HepG2 (cell line): ENCODE measurements at regions not wholly inside any gene's neighbourhood (a gene's known extent, or its start where the extent isn't known, plus 50 kb on each side); places are given as distances from the start of the nearest gene placed in this dataset.

Source experiments
- ATAC-seq: fragments of 200-7000 bp; cut with Tn5 transposase; 3 replicates; pipeline ENCODE4 v1.9.1; 2020; ENCODE audit warnings: mild to moderate bottlenecking, moderate library complexity
- BruUV-seq: library from RNA; stranded (reverse); fragments of 400-500 nt; replicated peaks from 2 replicates; lab custom pipeline; 2021; lab: Mats Ljungman, UMichigan
- CTCF ChIA-PET: fragments of 300-600 bp; formaldehyde crosslinking; extraction: SDS; loops from one replicate; lab custom pipeline; 2021; ENCODE audit warnings: low total read pairs, inconsistent platforms, low intra/inter-chr PET ratio; lab: Yijun Ruan, JAX
- POLR2A ChIA-PET: fragments of 350-600 bp; sonication (Branson Sonifier 250); formaldehyde crosslinking; loops from one replicate; lab custom pipeline; 2020; ENCODE audit warnings: antibody characterized with exemption, inconsistent platforms; lab: Yijun Ruan, JAX
- DNase-seq: peaks from one replicate; pipeline ENCODE4 v3.0.0-alpha.2; 2015; ENCODE audit warnings: low spot score
- FAIRE-seq: peaks from 3 replicates; lab custom pipeline; 2011; peaks lifted over from hg19 to GRCh38; lab: Jason Lieb, UNC
- H2AFZ ChIP-seq: one replicate; pipeline ENCODE4 v1.6.1; 2011; ENCODE audit warnings: low read length, inconsistent platforms
- H3K27ac ChIP-seq: fragments of 300-600 bp; 3 replicates; pipeline ENCODE4 v1.8.0; 2011; ENCODE audit warnings: mixed run types, mild to moderate bottlenecking, mixed read lengths, low read length, inconsistent platforms; ENCODE audit not compliant: insufficient read depth; ENCODE audit errors: extremely low read length
- H3K27me3 ChIP-seq, 2 experiments: fragments of 200-600 bp in 1 of 2; 2 replicates in 1 of 2; 3 replicates in 1 of 2; pipeline versions ENCODE4 v1.6.0 to v1.8.0; 2011; ENCODE audit warnings: low read length in 2 of 2, mild to moderate bottlenecking in 2 of 2, moderate library complexity in 2 of 2, inconsistent platforms in 1 of 2; ENCODE audit not compliant: insufficient read depth in 2 of 2, control insufficient read depth in 1 of 2
- H3K36me3 ChIP-seq, 2 experiments: fragments of 200-600 bp in 1 of 2; replicated peaks in 1 of 2; 2 replicates in 1 of 2; 3 replicates in 1 of 2; pipeline versions ENCODE4 v1.5.1 to v1.8.0; 2011; ENCODE audit warnings: low read length in 2 of 2, inconsistent platforms in 1 of 2; ENCODE audit not compliant: insufficient read depth in 2 of 2, control insufficient read depth in 1 of 2
- H3K4me1 ChIP-seq: 2 replicates; pipeline ENCODE4 v1.5.1; 2012; ENCODE audit warnings: low read length, inconsistent platforms; ENCODE audit not compliant: insufficient read depth
- H3K4me2 ChIP-seq: 2 replicates; pipeline ENCODE4 v1.6.0; 2011; ENCODE audit warnings: low read depth, low read length, inconsistent platforms
- H3K4me3 ChIP-seq, 3 experiments: fragments of 200-600 bp in 1 of 3; sonication (generic), shearing (Covaris generic) in 1 of 3; replicated peaks in 1 of 3; 2 replicates each; pipeline ENCODE4 v1.5.1; 2011 to 2016; ENCODE audit warnings: low read length in 3 of 3, inconsistent platforms in 2 of 3, low read depth in 2 of 3, mild to moderate bottlenecking in 2 of 3, control low read depth in 1 of 3, mixed read lengths in 1 of 3; ENCODE audit not compliant: insufficient read depth in 1 of 3
- H3K79me2 ChIP-seq: one replicate; pipeline ENCODE4 v1.6.1; 2011; ENCODE audit warnings: low read length, inconsistent platforms; ENCODE audit not compliant: insufficient read depth
- H3K9ac ChIP-seq: 2 replicates; pipeline ENCODE4 v1.6.0; 2011; ENCODE audit warnings: mild to moderate bottlenecking, low read depth, low read length, inconsistent platforms; ENCODE audit not compliant: insufficient read depth
- H3K9me3 ChIP-seq: 2 replicates; pipeline ENCODE4 v1.5.1; 2012; ENCODE audit warnings: mild to moderate bottlenecking, low read length
- H4K20me1 ChIP-seq: 2 replicates; pipeline ENCODE4 v1.6.0; 2011; ENCODE audit warnings: inconsistent platforms, mild to moderate bottlenecking, low read length, moderate library complexity; ENCODE audit not compliant: insufficient read depth
- FOXK2 ChIP-seq: fragments of 450-650 bp; IDR thresholded peaks from 2 replicates; pipeline ENCODE4 v1.6.1; 2016
- ISL2 ChIP-seq: sonication (generic); formaldehyde crosslinking; IDR thresholded peaks from 2 replicates; pipeline ENCODE4 v1.5.0; 2020; ENCODE audit warnings: missing genetic modification reagents
- PAXIP1 ChIP-seq: sonication (generic); formaldehyde crosslinking; conservative IDR thresholded peaks from 2 replicates; pipeline ENCODE4 v1.4.0; 2020; ENCODE audit warnings: mild to moderate bottlenecking, missing genetic modification reagents, moderate library complexity
- TBP ChIP-seq: sonication (generic); formaldehyde crosslinking; IDR thresholded peaks from 2 replicates; pipeline ENCODE4 v1.5.0; 2020; ENCODE audit warnings: missing genetic modification reagents
- ZNF256 ChIP-seq: sonication (generic); formaldehyde crosslinking; conservative IDR thresholded peaks from 2 replicates; pipeline ENCODE4 v1.4.0; 2020; ENCODE audit warnings: missing genetic modification reagents
- ZNF546 ChIP-seq: sonication (generic); formaldehyde crosslinking; conservative IDR thresholded peaks from 2 replicates; pipeline ENCODE4 v1.8.1; 2023; ENCODE audit warnings: mild to moderate bottlenecking, missing genetic modification reagents
- ZNF572 ChIP-seq: sonication (generic); formaldehyde crosslinking; IDR thresholded peaks from 2 replicates; pipeline ENCODE4 v1.5.1; 2020; ENCODE audit warnings: mild to moderate bottlenecking, missing genetic modification reagents
- WGBS: methylation state at CpG from one replicate; pipeline ENCODE4 v1.1.6; 2017; ENCODE audit warnings: low lambda C conversion rate; 5-methylcytosine and 5-hydroxymethylcytosine counted together
- in situ Hi-C: cut with HindIII; loops from 2 replicates; pipeline ENCODE4 v1.10.0; 2017; ENCODE audit warnings: low pct_unique_long_range_greater_than_20kb; ENCODE audit not compliant: extremely low pct_ligation_motif_present
- intact Hi-C: fragments of 100-400 bp; cut with micrococcal nuclease; formaldehyde crosslinking; loops from one replicate; pipeline ENCODE4 v1.10.0; 2022; ENCODE audit not compliant: unreplicated experiment
- TF ChIP-seq, protein P1 (sequence below): sonication (generic); formaldehyde crosslinking; IDR thresholded peaks from 2 replicates; pipeline ENCODE4 v1.4.0; 2020; ENCODE audit warnings: missing genetic modification reagents

DNA sequence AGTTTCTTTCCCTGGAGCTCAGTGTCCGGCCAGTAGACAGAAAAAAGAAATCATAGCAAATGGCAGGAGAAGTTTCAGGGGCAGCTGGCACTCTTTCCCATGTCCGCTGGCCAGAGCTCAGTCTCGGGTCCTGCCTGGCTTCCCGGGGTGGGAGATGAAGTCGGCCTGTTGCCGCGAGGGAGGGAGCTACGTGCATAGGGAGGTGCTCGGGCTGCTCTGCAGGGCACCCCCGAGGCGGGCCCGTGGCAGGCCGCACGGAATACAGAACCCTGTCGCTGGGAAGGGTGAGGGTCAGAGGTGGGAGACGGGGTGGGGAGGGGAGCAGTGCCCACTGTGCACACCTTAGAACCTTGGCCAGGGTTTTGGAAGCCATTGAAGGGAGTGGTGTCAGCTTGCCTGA is 78.3 kb upstream of the FOXF1 start:
- H2AFZ ChIP-seq: no peak overlapping the region
- H3K36me3 ChIP-seq: no peaks in the 10 kb centered on the region
- no peaks in the 10 kb centered on the region for H3K9me3 ChIP-seq
- no peaks in the 10 kb centered on the region for H3K4me1 ChIP-seq
- FAIRE-seq (no peak), ATAC-seq (no peak; the same call in 2 of the 3 replicates), DNase-seq (no peak)
- no peak overlapping the region for H3K9ac ChIP-seq
- BruUV-seq: no TSS peak
- in situ Hi-C loops: no loop called here
- POLR2A ChIA-PET: no interaction called here
- H3K79me2 ChIP-seq: no peaks in the 10 kb centered on the region
- intact Hi-C loops: no loop called here
- CTCF ChIA-PET: no interaction called here
- TF ChIP-seq, protein P1, sequence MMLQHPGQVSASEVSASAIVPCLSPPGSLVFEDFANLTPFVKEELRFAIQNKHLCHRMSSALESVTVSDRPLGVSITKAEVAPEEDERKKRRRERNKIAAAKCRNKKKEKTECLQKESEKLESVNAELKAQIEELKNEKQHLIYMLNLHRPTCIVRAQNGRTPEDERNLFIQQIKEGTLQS: no peak
- TF ChIP-seq ZNF256 (CRISPR knock-in tag) (no peak), ZNF572 (no peak), ZNF546 (CRISPR knock-in tag) (no peak), TBP (CRISPR knock-in tag) (no peak), PAXIP1 (CRISPR knock-in tag) (no peak), ISL2 (CRISPR knock-in tag) (no peak), FOXK2 (no peak)
- TF ChIP-seq, all 625 proteins: peak for 0
- Histone ChIP-seq H3K27ac (no peak overlapping the region), H3K4me2 (no peak overlapping the region), H4K20me1 (no peaks in the 10 kb centered on the region), H3K27me3 (peaks cover 23 to 79% of the 10 kb centered on the region in 2 experiments), H3K4me3 (no peak overlapping the region)
- WGBS: 5% methylated on average over 13 of the region's 16 CpGs
